Activated CD8-positive, alpha-beta memory T cell treated with anti-CD3 and anti-CD28 coated beads, Interleukin-2, amount 50 U/mL, for 24 hours (primary cell): ENCODE measurements at regions not wholly inside any gene's neighbourhood (a gene's known extent, or its start where the extent isn't known, plus 50 kb on each side); places are given as distances from the start of the nearest gene placed in this dataset.
"Not testable (repeated sequence)": the region's sequence is repeated elsewhere in the genome, so short reads cannot be mapped to it uniquely, and the experiment has no call there.

Experiments used
- DNase-seq: peaks from one replicate; pipeline ENCODE4 v3.0.0-alpha.2; 2020; ENCODE audit errors: extremely low read depth

GRCh38 chr6:11409371-11409770 lies 128.2 kb upstream of the TMEM170B start:
- no peak for DNase-seq

GRCh38 chr6:11407414-11407813 lies 130.1 kb upstream of the TMEM170B start:
- DNase-seq: no peak

GRCh38 chr6:11404838-11405237 lies 132.7 kb upstream of the TMEM170B start:
- no peak for DNase-seq

GRCh38 chr6:11404081-11404480 lies 133.5 kb upstream of the TMEM170B start:
- DNase-seq: no peak

GRCh38 chr6:11403035-11403601 lies 134.4 kb upstream of the TMEM170B start:
- no peak for DNase-seq

GRCh38 chr6:11402581-11402980 lies 135.0 kb upstream of the TMEM170B start:
- DNase-seq: not testable (repeated sequence)

- not testable (repeated sequence) for DNase-seq
Observed at GRCh38 chr6:11401954-11402353, 135.6 kb upstream of the TMEM170B start.

- DNase-seq: no peak
Observed at GRCh38 chr6:11398451-11399326, 138.9 kb upstream of the TMEM170B start.

GRCh38 chr6:11397622-11398450 lies 139.7 kb upstream of the TMEM170B start:
- DNase-seq: no peak

GRCh38 chr6:11396860-11397259 lies 140.7 kb upstream of the TMEM170B start:
- no peak for DNase-seq

- DNase-seq: no peak
Observed at GRCh38 chr6:11393713-11394627, 143.6 kb upstream of the TMEM170B start.

GRCh38 chr6:11392778-11393507 lies 144.6 kb upstream of the TMEM170B start:
- DNase-seq: no peak

GRCh38 chr6:11391934-11392777 lies 145.4 kb upstream of the TMEM170B start:
- DNase-seq: no peak

GRCh38 chr6:11389977-11390376 lies 147.6 kb upstream of the TMEM170B start:
- no peak for DNase-seq

GRCh38 chr6:11388983-11389944 lies 148.3 kb upstream of the TMEM170B start:
- no peak for DNase-seq

- no peak for DNase-seq
Observed at GRCh38 chr6:11387707-11388430, 149.7 kb upstream of the TMEM170B start.

GRCh38 chr6:11386726-11387125 lies 150.8 kb upstream of the TMEM170B start:
- no peak for DNase-seq

- DNase-seq: no peak
Observed at GRCh38 chr6:11386323-11386722, 151.2 kb upstream of the TMEM170B start.
